Fibroblast of villous mesenchyme (primary cell): ENCODE measurements at regions not wholly inside any gene's neighbourhood (a gene's known extent, or its start where the extent isn't known, plus 50 kb on each side); places are given as distances from the start of the nearest gene placed in this dataset.
A peak's percentile ranks its signal among the peaks of the same experiment; 100 is the strongest.

Experiments used
- DNase-seq: peaks from one replicate; pipeline ENCODE4 v3.0.0-alpha.2; 2010; ENCODE audit warnings: low read depth
- H3K4me3 ChIP-seq: 2 replicates; pipeline ENCODE4 v1.5.1; 2011; ENCODE audit warnings: low read depth, mild to moderate bottlenecking, low read length
- CTCF ChIP-seq: IDR thresholded peaks from 2 replicates; pipeline ENCODE4 v1.5.1; 2012; ENCODE audit warnings: low read depth, mild to moderate bottlenecking, low read length; ENCODE audit not compliant: insufficient read depth

- no peak for TF ChIP-seq CTCF
- no peak overlapping the region for H3K4me3 ChIP-seq
- DNase-seq: no peak
These were observed 481.2 kb downstream of the MATN1 start for GRCh38 chr1:30242168-30242567.

GRCh38 chr1:30241681-30242080 lies 481.7 kb downstream of the MATN1 start:
- TF ChIP-seq CTCF: no peak
- H3K4me3 ChIP-seq: no peak overlapping the region

GRCh38 chr1:30234091-30234490 lies 489.3 kb downstream of the MATN1 start:
- no peak for TF ChIP-seq CTCF
- no peak overlapping the region for H3K4me3 ChIP-seq
- DNase-seq: no peak

More at GRCh38 chr1:30241681-30242080, 481.7 kb downstream of the MATN1 start:
- DNase-seq: no peak

GRCh38 chr1:30232288-30232899 lies 491.0 kb downstream of the MATN1 start:
- DNase-seq: no peak
- peak; percentile 39 for TF ChIP-seq CTCF
- no peak overlapping the region for H3K4me3 ChIP-seq

GRCh38 chr1:30229960-30230359 lies 493.4 kb downstream of the MATN1 start:
- no peak for TF ChIP-seq CTCF
- no peak for DNase-seq
- H3K4me3 ChIP-seq: no peak overlapping the region

GRCh38 chr1:30229557-30229956 lies 493.8 kb downstream of the MATN1 start:
- H3K4me3 ChIP-seq: no peak overlapping the region
- no peak for DNase-seq
- TF ChIP-seq CTCF: no peak

- TF ChIP-seq CTCF: no peak
- H3K4me3 ChIP-seq: no peak overlapping the region
- no peak for DNase-seq
These were observed 496.7 kb downstream of the MATN1 start for GRCh38 chr1:30226648-30227047.
